Tibial nerve (tissue), 4 donors: ENCODE measurements at regions not wholly inside any gene's neighbourhood (a gene's known extent, or its start where the extent isn't known, plus 50 kb on each side); places are given as distances from the start of the nearest gene placed in this dataset.

Experiments used
- CTCF ChIP-seq, 5 experiments: fragments of 200-600 bp in 3 of 5; fragments of 450-650 bp in 2 of 5; sonication (generic) in 3 of 5; IDR thresholded peaks; one replicate each; pipeline ENCODE4 v1.5.1; 2016 to 2019; ENCODE audit warnings: antibody characterized with exemption in 5 of 5, mild to moderate bottlenecking in 3 of 5, moderate library complexity in 2 of 5
- EP300 ChIP-seq, 2 donors: sonication (generic); formaldehyde crosslinking; IDR thresholded peaks; one replicate each; pipeline ENCODE4 v1.6.1; 2017; ENCODE audit warnings: antibody characterized with exemption in 2 of 2, mild to moderate bottlenecking in 1 of 2
- POLR2A ChIP-seq, 2 donors: fragments of 450-650 bp; IDR thresholded peaks; one replicate each; pipeline ENCODE4 v1.6.1; 2017; ENCODE audit warnings: antibody characterized with exemption in 2 of 2, mild to moderate bottlenecking in 2 of 2, moderate library complexity in 2 of 2

- TF ChIP-seq CTCF (IDR thresholded peaks at IDR 0.05) (no peak), POLR2A (IDR thresholded peaks at IDR 0.05) (no peak), EP300 (IDR thresholded peaks at IDR 0.05) (no peak)
These were observed 78.5 kb upstream of the PTPRM start for GRCh38 chr18:7488571-7488970.
